HepG2 (cell line): ENCODE measurements at regions not wholly inside any gene's neighbourhood (a gene's known extent, or its start where the extent isn't known, plus 50 kb on each side); places are given as distances from the start of the nearest gene placed in this dataset.
A peak's percentile ranks its signal among the peaks of the same experiment; 100 is the strongest.

Experiments
- ATAC-seq: fragments of 200-7000 bp; cut with Tn5 transposase; 3 replicates; pipeline ENCODE4 v1.9.1; 2020; ENCODE audit warnings: mild to moderate bottlenecking, moderate library complexity
- BruUV-seq: library from RNA; stranded (reverse); fragments of 400-500 nt; replicated peaks from 2 replicates; lab custom pipeline; 2021; lab: Mats Ljungman, UMichigan
- CTCF ChIA-PET: fragments of 300-600 bp; formaldehyde crosslinking; extraction: SDS; loops from one replicate; lab custom pipeline; 2021; ENCODE audit warnings: low total read pairs, inconsistent platforms, low intra/inter-chr PET ratio; lab: Yijun Ruan, JAX
- POLR2A ChIA-PET: fragments of 350-600 bp; sonication (Branson Sonifier 250); formaldehyde crosslinking; loops from one replicate; lab custom pipeline; 2020; ENCODE audit warnings: antibody characterized with exemption, inconsistent platforms; lab: Yijun Ruan, JAX
- DNase-seq: peaks from one replicate; pipeline ENCODE4 v3.0.0-alpha.2; 2015; ENCODE audit warnings: low spot score
- FAIRE-seq: peaks from 3 replicates; lab custom pipeline; 2011; peaks lifted over from hg19 to GRCh38; lab: Jason Lieb, UNC
- H2AFZ ChIP-seq: one replicate; pipeline ENCODE4 v1.6.1; 2011; ENCODE audit warnings: low read length, inconsistent platforms
- H3K27ac ChIP-seq: fragments of 300-600 bp; 3 replicates; pipeline ENCODE4 v1.8.0; 2011; ENCODE audit warnings: mixed run types, mild to moderate bottlenecking, mixed read lengths, low read length, inconsistent platforms; ENCODE audit not compliant: insufficient read depth; ENCODE audit errors: extremely low read length
- H3K27me3 ChIP-seq, 2 experiments: fragments of 200-600 bp in 1 of 2; 2 replicates in 1 of 2; 3 replicates in 1 of 2; pipeline versions ENCODE4 v1.6.0 to v1.8.0; 2011; ENCODE audit warnings: low read length in 2 of 2, mild to moderate bottlenecking in 2 of 2, moderate library complexity in 2 of 2, inconsistent platforms in 1 of 2; ENCODE audit not compliant: insufficient read depth in 2 of 2, control insufficient read depth in 1 of 2
- H3K36me3 ChIP-seq, 2 experiments: fragments of 200-600 bp in 1 of 2; replicated peaks in 1 of 2; 2 replicates in 1 of 2; 3 replicates in 1 of 2; pipeline versions ENCODE4 v1.5.1 to v1.8.0; 2011; ENCODE audit warnings: low read length in 2 of 2, inconsistent platforms in 1 of 2; ENCODE audit not compliant: insufficient read depth in 2 of 2, control insufficient read depth in 1 of 2
- H3K4me1 ChIP-seq: 2 replicates; pipeline ENCODE4 v1.5.1; 2012; ENCODE audit warnings: low read length, inconsistent platforms; ENCODE audit not compliant: insufficient read depth
- H3K4me2 ChIP-seq: 2 replicates; pipeline ENCODE4 v1.6.0; 2011; ENCODE audit warnings: low read depth, low read length, inconsistent platforms
- H3K4me3 ChIP-seq, 3 experiments: fragments of 200-600 bp in 1 of 3; sonication (generic), shearing (Covaris generic) in 1 of 3; replicated peaks in 1 of 3; 2 replicates each; pipeline ENCODE4 v1.5.1; 2011 to 2016; ENCODE audit warnings: low read length in 3 of 3, inconsistent platforms in 2 of 3, low read depth in 2 of 3, mild to moderate bottlenecking in 2 of 3, control low read depth in 1 of 3, mixed read lengths in 1 of 3; ENCODE audit not compliant: insufficient read depth in 1 of 3
- H3K79me2 ChIP-seq: one replicate; pipeline ENCODE4 v1.6.1; 2011; ENCODE audit warnings: low read length, inconsistent platforms; ENCODE audit not compliant: insufficient read depth
- H3K9ac ChIP-seq: 2 replicates; pipeline ENCODE4 v1.6.0; 2011; ENCODE audit warnings: mild to moderate bottlenecking, low read depth, low read length, inconsistent platforms; ENCODE audit not compliant: insufficient read depth
- H3K9me3 ChIP-seq: 2 replicates; pipeline ENCODE4 v1.5.1; 2012; ENCODE audit warnings: mild to moderate bottlenecking, low read length
- H4K20me1 ChIP-seq: 2 replicates; pipeline ENCODE4 v1.6.0; 2011; ENCODE audit warnings: inconsistent platforms, mild to moderate bottlenecking, low read length, moderate library complexity; ENCODE audit not compliant: insufficient read depth
- NFYB ChIP-seq: sonication (generic); formaldehyde crosslinking; IDR thresholded peaks from 2 replicates; pipeline ENCODE4 v1.4.0; 2020; ENCODE audit warnings: missing genetic modification reagents
- REXO4 ChIP-seq: sonication (generic); formaldehyde crosslinking; IDR thresholded peaks from 2 replicates; pipeline ENCODE4 v1.8.0; 2022; ENCODE audit warnings: missing genetic modification reagents, mild to moderate bottlenecking, borderline replicate concordance
- SIX1 ChIP-seq: sonication (generic); formaldehyde crosslinking; IDR thresholded peaks from 2 replicates; pipeline ENCODE4 v1.4.0; 2020; ENCODE audit warnings: missing genetic modification reagents, borderline replicate concordance
- STAG1 ChIP-seq: sonication (generic); formaldehyde crosslinking; IDR thresholded peaks from 2 replicates; pipeline ENCODE4 v1.4.0; 2020; ENCODE audit warnings: missing genetic modification reagents
- ZNF264 ChIP-seq: sonication (generic); formaldehyde crosslinking; IDR thresholded peaks from 2 replicates; pipeline ENCODE4 v1.4.0; 2020; ENCODE audit warnings: missing genetic modification reagents
- ZNF780A ChIP-seq: sonication (generic); formaldehyde crosslinking; IDR thresholded peaks from 2 replicates; pipeline ENCODE4 v1.8.0; 2022; ENCODE audit warnings: mild to moderate bottlenecking, missing genetic modification reagents, moderate library complexity
- ZNF83 ChIP-seq: sonication (generic); formaldehyde crosslinking; IDR thresholded peaks from 2 replicates; pipeline ENCODE4 v1.4.0; 2020; ENCODE audit warnings: missing genetic modification reagents, mild to moderate bottlenecking, borderline replicate concordance
- WGBS: methylation state at CpG from one replicate; pipeline ENCODE4 v1.1.6; 2017; ENCODE audit warnings: low lambda C conversion rate; 5-methylcytosine and 5-hydroxymethylcytosine counted together
- in situ Hi-C: cut with HindIII; loops from 2 replicates; pipeline ENCODE4 v1.10.0; 2017; ENCODE audit warnings: low pct_unique_long_range_greater_than_20kb; ENCODE audit not compliant: extremely low pct_ligation_motif_present
- intact Hi-C: fragments of 100-400 bp; cut with micrococcal nuclease; formaldehyde crosslinking; loops from one replicate; pipeline ENCODE4 v1.10.0; 2022; ENCODE audit not compliant: unreplicated experiment
- TF ChIP-seq, protein P1 (sequence below): sonication (generic); formaldehyde crosslinking; IDR thresholded peaks from 2 replicates; pipeline ENCODE4 v1.5.0; 2020; ENCODE audit warnings: mild to moderate bottlenecking, missing genetic modification reagents, moderate library complexity
- TF ChIP-seq, protein P2 (sequence below): IDR thresholded peaks from 2 replicates; pipeline ENCODE4 v1.6.1; 2016; ENCODE audit warnings: control low read depth
- TF ChIP-seq, protein P3 (sequence below): sonication (generic); formaldehyde crosslinking; IDR thresholded peaks from 2 replicates; pipeline ENCODE4 v1.8.1; 2023; ENCODE audit warnings: mild to moderate bottlenecking, inconsistent platforms, moderate library complexity, missing genetic modification reagents, borderline replicate concordance
- TF ChIP-seq, protein P4 (sequence below): sonication (generic); formaldehyde crosslinking; IDR thresholded peaks from 2 replicates; pipeline ENCODE4 v1.4.0; 2020; ENCODE audit warnings: missing genetic modification reagents
- TF ChIP-seq, protein P5 (sequence below): sonication (generic); formaldehyde crosslinking; IDR thresholded peaks from 2 replicates; pipeline ENCODE4; 2020; ENCODE audit warnings: missing genetic modification reagents, mild to moderate bottlenecking, borderline replicate concordance

DNA sequence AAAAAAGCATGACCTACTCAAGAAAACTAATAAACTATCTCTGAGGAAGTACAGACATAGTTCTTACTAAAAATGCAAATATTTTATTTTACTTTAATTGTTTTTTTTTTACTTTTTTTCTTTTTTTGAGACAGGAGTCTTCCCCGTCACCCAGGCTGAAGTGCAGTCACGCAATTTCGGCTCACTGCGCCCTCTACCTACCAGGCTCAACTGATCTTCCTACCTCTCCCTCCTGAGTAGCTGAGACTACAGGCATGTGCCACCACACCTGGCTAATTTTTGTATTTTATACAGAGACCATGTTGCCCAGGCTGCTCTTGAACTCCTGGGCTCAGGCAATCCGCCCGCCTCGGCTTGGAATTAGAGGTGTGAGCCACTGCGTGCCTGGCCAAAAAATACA lies 1263.1 kb downstream of the KCNT2 start:
- in situ Hi-C loops = no loop called here
- no peak overlapping the region for H3K27ac ChIP-seq
- BruUV-seq = no TSS peak
- H3K4me3 ChIP-seq = no peak overlapping the region
- CTCF ChIA-PET = no interaction called here
- POLR2A ChIA-PET = no interaction called here
- DNase-seq (peak; percentile 16), FAIRE-seq (peak; percentile 81), ATAC-seq (peak; percentile 89)
- no peaks in the 10 kb centered on the region for H3K9me3 ChIP-seq
- no peaks in the 10 kb centered on the region for H3K79me2 ChIP-seq
- H2AFZ ChIP-seq = no peak overlapping the region
- 2% methylated on average over 8 of the region's 8 CpGs for WGBS
- H4K20me1 ChIP-seq = no peaks in the 10 kb centered on the region
- intact Hi-C loops = no loop called here
- no peaks in the 10 kb centered on the region for H3K27me3 ChIP-seq
- no peak overlapping the region for H3K4me2 ChIP-seq
- no peaks in the 10 kb centered on the region for H3K4me1 ChIP-seq
- TF ChIP-seq STAG1 (CRISPR knock-in tag) (peak; percentile 43), ZNF83 (CRISPR knock-in tag) (no peak)
- TF ChIP-seq, protein P1, sequence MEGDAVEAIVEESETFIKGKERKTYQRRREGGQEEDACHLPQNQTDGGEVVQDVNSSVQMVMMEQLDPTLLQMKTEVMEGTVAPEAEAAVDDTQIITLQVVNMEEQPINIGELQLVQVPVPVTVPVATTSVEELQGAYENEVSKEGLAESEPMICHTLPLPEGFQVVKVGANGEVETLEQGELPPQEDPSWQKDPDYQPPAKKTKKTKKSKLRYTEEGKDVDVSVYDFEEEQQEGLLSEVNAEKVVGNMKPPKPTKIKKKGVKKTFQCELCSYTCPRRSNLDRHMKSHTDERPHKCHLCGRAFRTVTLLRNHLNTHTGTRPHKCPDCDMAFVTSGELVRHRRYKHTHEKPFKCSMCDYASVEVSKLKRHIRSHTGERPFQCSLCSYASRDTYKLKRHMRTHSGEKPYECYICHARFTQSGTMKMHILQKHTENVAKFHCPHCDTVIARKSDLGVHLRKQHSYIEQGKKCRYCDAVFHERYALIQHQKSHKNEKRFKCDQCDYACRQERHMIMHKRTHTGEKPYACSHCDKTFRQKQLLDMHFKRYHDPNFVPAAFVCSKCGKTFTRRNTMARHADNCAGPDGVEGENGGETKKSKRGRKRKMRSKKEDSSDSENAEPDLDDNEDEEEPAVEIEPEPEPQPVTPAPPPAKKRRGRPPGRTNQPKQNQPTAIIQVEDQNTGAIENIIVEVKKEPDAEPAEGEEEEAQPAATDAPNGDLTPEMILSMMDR (CRISPR knock-in tag) = peak; percentile 58
- TF ChIP-seq, protein P2, sequence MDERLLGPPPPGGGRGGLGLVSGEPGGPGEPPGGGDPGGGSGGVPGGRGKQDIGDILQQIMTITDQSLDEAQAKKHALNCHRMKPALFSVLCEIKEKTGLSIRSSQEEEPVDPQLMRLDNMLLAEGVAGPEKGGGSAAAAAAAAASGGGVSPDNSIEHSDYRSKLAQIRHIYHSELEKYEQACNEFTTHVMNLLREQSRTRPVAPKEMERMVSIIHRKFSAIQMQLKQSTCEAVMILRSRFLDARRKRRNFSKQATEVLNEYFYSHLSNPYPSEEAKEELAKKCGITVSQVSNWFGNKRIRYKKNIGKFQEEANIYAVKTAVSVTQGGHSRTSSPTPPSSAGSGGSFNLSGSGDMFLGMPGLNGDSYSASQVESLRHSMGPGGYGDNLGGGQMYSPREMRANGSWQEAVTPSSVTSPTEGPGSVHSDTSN (CRISPR knock-in tag) = no peak
- H3K36me3 ChIP-seq = no peaks in the 10 kb centered on the region
- no peak overlapping the region for H3K9ac ChIP-seq

DNA sequence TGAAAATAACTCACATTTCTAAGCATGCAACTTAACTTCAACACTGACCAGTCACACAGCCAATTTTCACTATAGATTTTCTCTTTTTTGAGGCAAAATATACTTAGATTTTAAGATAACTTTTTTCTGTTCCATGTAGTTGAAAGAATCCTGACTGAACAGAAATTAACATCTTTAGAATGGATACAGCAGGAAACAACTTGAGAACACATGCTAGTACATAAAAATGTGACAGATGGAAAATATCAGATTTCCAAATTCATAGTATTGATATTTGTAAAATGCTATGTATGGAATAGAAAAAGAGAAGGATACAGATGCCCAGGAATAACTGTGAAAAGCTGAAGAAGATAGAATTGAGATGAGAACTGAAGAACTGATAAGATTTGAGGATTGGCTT lies 1270.6 kb downstream of the KCNT2 start:
- FAIRE-seq (no peak), ATAC-seq (no peak), DNase-seq (no peak)
- no peak overlapping the region for H3K4me3 ChIP-seq
- in situ Hi-C loops = no loop called here
- H3K9ac ChIP-seq = no peak overlapping the region
- H3K27ac ChIP-seq = no peak overlapping the region
- no peaks in the 10 kb centered on the region for H4K20me1 ChIP-seq
- no peaks in the 10 kb centered on the region for H3K79me2 ChIP-seq
- POLR2A ChIA-PET = no interaction called here
- CTCF ChIA-PET = no interaction called here
- intact Hi-C loops = loop anchor here (2.0 kb wide), 1 partner anchor 21 kb away; no protein-coding TSS in a partner anchor
- no peaks in the 10 kb centered on the region for H3K9me3 ChIP-seq
- H3K4me2 ChIP-seq = no peak overlapping the region
- no peak overlapping the region for H2AFZ ChIP-seq
- no peaks in the 10 kb centered on the region for H3K4me1 ChIP-seq
- no peaks in the 10 kb centered on the region for H3K27me3 ChIP-seq
- H3K36me3 ChIP-seq = no peaks in the 10 kb centered on the region
- no TSS peak for BruUV-seq
- TF ChIP-seq, protein P3, sequence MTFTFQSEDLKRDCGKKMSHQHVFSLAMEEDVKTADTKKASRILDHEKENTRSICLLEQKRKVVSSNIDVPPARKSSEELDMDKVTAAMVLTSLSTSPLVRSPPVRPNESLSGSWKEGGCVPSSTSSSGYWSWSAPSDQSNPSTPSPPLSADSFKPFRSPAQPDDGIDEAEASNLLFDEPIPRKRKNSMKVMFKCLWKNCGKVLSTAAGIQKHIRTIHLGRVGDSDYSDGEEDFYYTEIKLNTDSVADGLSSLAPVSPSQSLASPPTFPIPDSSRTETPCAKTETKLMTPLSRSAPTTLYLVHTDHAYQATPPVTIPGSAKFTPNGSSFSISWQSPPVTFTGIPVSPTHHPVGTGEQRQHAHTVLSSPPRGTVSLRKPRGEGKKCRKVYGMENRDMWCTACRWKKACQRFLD (CRISPR knock-in tag) = no peak
- TF ChIP-seq SIX1 (CRISPR knock-in tag) (no peak), NFYB (CRISPR knock-in tag) (no peak), REXO4 (CRISPR knock-in tag) (no peak), ZNF264 (CRISPR knock-in tag) (no peak), ZNF780A (CRISPR knock-in tag) (no peak)
- TF ChIP-seq, protein P4, sequence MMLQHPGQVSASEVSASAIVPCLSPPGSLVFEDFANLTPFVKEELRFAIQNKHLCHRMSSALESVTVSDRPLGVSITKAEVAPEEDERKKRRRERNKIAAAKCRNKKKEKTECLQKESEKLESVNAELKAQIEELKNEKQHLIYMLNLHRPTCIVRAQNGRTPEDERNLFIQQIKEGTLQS = no peak
- TF ChIP-seq, protein P5, sequence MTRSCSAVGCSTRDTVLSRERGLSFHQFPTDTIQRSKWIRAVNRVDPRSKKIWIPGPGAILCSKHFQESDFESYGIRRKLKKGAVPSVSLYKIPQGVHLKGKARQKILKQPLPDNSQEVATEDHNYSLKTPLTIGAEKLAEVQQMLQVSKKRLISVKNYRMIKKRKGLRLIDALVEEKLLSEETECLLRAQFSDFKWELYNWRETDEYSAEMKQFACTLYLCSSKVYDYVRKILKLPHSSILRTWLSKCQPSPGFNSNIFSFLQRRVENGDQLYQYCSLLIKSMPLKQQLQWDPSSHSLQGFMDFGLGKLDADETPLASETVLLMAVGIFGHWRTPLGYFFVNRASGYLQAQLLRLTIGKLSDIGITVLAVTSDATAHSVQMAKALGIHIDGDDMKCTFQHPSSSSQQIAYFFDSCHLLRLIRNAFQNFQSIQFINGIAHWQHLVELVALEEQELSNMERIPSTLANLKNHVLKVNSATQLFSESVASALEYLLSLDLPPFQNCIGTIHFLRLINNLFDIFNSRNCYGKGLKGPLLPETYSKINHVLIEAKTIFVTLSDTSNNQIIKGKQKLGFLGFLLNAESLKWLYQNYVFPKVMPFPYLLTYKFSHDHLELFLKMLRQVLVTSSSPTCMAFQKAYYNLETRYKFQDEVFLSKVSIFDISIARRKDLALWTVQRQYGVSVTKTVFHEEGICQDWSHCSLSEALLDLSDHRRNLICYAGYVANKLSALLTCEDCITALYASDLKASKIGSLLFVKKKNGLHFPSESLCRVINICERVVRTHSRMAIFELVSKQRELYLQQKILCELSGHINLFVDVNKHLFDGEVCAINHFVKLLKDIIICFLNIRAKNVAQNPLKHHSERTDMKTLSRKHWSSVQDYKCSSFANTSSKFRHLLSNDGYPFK = no peak
